ENCODE measurements at regions not wholly inside any gene's neighbourhood (a gene's known extent, or its start where the extent isn't known, plus 50 kb on each side); places are given as distances from the start of the nearest gene placed in this dataset.

DNA sequence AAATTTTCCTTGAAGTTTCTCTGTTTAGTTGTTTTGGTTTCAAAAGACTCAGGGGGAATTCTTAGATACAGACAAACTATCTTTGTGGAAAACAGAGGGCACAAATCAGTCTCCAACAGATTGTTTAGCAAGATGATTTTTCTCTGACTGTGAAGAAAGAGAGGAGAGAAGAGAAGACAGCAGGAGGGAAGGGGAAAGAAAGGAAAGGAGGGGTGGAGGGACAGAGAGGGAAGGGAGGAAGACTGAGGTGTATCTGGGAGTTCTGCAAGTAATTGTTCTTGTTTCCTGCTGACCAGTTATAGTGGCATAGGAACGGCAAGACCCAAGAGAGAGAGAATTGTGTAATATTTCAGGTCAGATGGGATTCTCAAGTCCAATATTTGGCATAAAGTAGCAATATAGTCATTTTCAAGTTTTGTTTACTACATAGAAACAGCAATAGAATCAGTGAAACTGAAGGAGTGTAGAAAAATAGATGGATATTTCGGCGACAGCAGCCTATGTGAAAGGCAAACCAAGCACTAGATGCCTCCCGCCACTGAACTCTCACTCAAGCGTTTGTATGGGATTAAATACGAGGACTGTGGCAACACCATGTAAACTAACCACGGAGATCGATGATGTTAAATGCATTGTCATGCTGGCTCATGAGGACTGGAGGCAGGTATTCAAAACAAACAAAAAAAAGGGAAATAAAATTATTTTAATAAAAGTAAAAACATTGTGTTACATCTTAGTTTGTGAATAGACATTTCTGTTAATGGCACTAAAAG is 342.5 kb downstream of the SLC16A7 start:
- H3K36me3 Mint-ChIP-seq, result no peaks in the 10 kb centered on the region
- no peaks in the 10 kb centered on the region for H3K4me1 Mint-ChIP-seq
- no peak for DNase-seq
- H3K9me3 Mint-ChIP-seq, result peaks cover 2 to 11% (median 4%) of the 10 kb centered on the region in 6 donors
- no peak overlapping the region for H3K4me3 Mint-ChIP-seq
- no peak overlapping the region for H3K27ac Mint-ChIP-seq
- H3K27me3 Mint-ChIP-seq (ENCODE audit: low read depth in 3 of 3), result peaks cover 0 to 3% (median 0%) of the 10 kb centered on the region in 3 donors

DNA sequence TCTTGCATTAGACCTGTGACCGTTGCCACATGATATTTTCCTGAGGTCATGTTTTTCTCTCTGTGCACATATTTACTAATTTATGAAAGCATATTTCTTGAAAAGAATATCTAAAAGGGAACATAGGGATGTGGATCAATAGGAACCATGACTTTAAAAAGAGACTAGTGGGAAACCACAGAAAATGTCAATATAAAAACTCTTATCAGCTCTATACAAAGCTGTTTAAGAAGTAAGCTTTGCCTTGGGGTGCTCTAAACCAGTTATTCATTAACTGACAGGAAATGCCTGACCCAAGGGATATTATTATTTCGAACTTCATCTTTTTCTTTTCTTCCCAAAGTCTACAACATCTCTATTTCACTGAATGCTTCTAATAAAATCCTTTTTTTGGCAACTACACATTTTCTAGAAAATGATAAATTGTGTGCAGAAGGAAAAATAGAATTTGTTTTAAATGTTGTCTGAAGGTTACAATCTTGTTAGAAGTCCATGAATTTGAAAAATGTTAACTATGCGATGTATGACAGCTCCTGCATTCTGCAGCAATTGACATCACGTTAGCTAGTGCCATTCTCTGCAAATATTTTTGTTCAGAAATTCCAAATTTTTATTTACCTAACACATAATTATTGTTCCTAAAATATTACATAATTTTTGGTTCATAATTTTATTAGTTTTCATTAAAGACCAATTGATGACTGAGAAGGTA is 345.0 kb downstream of the SLC16A7 start:
- no peak for DNase-seq
- Mint-ChIP-seq H3K4me3 (no peak overlapping the region), H3K4me1 (no peaks in the 10 kb centered on the region), H3K27ac (no peak overlapping the region), H3K36me3 (no peaks in the 10 kb centered on the region), H3K9me3 (peaks cover 2 to 13% (median 8%) of the 10 kb centered on the region in 6 donors), H3K27me3 (ENCODE audit: low read depth in 3 of 3) (peaks cover 0 to 3% (median 0%) of the 10 kb centered on the region in 3 donors)

DNA sequence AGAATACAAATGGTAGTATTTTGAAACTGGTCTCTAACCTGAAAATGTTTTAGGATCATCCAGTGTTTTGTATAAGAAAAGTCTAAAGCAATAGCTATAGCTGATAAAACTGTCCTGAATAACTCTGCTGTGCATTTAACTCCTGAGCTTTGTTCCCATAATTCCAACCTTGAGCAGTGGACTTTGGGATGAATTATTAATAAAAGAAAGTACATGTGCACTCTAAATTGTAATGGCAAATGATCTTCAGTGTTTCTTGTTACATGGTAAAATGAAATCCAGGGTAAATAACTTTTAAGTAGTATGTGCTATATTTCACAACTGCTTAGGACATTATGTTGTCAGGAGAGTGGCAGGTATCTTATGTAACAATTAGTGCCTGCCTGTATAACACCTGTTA is 345.6 kb downstream of the SLC16A7 start:
- DNase-seq, result no peak
- Mint-ChIP-seq H3K36me3 (no peaks in the 10 kb centered on the region), H3K27me3 (ENCODE audit: low read depth in 3 of 3) (peaks cover 0 to 3% (median 0%) of the 10 kb centered on the region in 3 donors), H3K9me3 (peaks cover 2 to 13% (median 8%) of the 10 kb centered on the region in 6 donors), H3K27ac (no peak overlapping the region), H3K4me1 (no peaks in the 10 kb centered on the region), H3K4me3 (no peak overlapping the region)

DNA sequence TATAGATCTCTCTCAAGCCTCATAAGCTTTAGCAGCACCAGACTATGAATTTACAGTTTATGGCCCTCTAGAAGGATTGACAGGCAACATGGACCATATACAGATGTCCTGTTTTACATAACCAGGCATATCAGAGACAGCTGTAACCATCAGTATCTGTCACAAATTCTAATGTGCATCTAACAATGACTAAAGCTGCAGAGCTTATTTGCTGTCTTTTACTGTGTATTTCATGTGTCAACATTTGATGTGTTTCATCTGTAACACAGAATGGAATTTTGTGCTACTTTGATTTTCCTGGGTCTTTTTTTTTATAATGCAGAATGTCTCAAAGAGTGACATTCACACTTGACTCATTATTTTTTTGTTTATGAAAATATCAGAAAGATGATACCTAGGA is 348.3 kb downstream of the SLC16A7 start:
- DNase-seq, result no peak
- Mint-ChIP-seq H3K4me1 (no peaks in the 10 kb centered on the region), H3K27ac (no peak overlapping the region), H3K4me3 (no peak overlapping the region), H3K27me3 (ENCODE audit: low read depth in 3 of 3) (peaks cover 0 to 4% (median 0%) of the 10 kb centered on the region in 3 donors), H3K36me3 (no peaks in the 10 kb centered on the region), H3K9me3 (peaks cover 4 to 20% (median 12%) of the 10 kb centered on the region in 6 donors)

DNA sequence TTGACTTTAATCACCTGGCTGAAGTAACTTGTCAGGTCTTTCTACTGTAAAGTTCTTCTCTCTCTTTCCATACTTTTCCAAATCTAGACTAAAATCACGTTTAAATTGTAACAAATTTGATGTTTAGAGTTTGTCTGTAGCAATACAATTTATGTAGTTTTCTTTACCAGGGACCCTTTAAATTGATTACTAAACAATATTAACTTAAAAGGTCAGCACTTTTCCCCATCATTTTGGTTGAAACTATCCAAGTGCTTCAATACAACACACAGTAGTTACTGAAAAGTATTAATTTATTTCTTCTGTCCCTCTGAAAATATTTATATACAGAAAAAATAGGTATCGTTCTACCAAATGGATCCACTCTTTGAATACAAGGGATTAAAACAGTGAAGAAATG is 350.8 kb downstream of the SLC16A7 start:
- Mint-ChIP-seq H3K9me3 (peaks cover 7 to 18% (median 13%) of the 10 kb centered on the region in 6 donors), H3K4me1 (no peaks in the 10 kb centered on the region), H3K27me3 (ENCODE audit: low read depth in 3 of 3) (peaks cover 0 to 2% (median 0%) of the 10 kb centered on the region in 3 donors), H3K27ac (no peak overlapping the region), H3K4me3 (no peak overlapping the region), H3K36me3 (no peaks in the 10 kb centered on the region)
- DNase-seq, result no peak

DNA sequence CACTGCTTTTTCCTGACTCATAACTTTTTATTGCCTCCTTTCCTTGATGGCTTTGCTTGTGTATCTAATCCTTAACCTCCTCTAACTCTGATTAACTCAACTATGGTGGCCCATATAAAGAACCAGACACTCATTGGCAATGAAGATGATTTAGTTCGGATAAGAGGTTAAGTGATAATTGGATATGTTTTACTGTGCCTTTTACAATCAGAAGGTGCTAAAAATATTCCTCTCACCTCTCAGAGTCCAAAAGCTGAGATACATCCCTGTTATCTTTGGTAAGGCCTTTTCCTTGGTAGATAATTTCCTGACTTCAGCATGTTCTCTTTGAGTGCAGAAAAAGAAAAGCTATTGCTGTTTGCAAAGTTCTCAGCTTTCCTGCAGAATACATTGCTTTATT is 367.7 kb downstream of the SLC16A7 start:
- Mint-ChIP-seq H3K27me3 (ENCODE audit: low read depth in 3 of 3) (peaks cover 0 to 3% (median 0%) of the 10 kb centered on the region in 3 donors), H3K9me3 (peaks cover 4 to 28% (median 21%) of the 10 kb centered on the region in 6 donors), H3K36me3 (no peaks in the 10 kb centered on the region), H3K4me1 (no peaks in the 10 kb centered on the region), H3K27ac (no peak overlapping the region), H3K4me3 (no peak overlapping the region)
- DNase-seq, result no peak

DNA sequence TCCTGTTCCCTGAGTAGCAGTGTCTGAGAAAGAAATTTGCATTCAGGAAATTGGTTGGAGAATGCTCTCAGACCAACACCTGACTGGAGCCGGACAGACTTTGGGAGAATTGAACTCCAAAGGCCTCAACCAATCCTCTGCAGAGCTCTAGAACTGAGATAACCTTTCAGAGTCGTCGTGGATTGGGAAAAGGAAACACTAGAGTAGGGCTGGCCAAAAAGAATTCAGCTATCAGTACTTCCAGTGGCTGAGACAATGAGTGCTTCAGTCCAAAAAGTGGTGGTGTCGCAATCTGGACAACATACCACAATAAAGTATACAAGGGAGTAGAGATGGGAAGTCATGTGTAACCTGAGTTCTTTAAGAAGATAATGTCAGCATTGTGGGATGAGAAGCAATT is 377.1 kb downstream of the SLC16A7 start:
- DNase-seq, result no peak
- Mint-ChIP-seq H3K27ac (no peak overlapping the region), H3K27me3 (ENCODE audit: low read depth in 3 of 3) (peaks cover 0 to 2% (median 0%) of the 10 kb centered on the region in 3 donors), H3K36me3 (no peaks in the 10 kb centered on the region), H3K4me3 (no peak overlapping the region), H3K9me3 (peaks cover 4 to 30% (median 5%) of the 10 kb centered on the region in 6 donors), H3K4me1 (no peaks in the 10 kb centered on the region)

DNA sequence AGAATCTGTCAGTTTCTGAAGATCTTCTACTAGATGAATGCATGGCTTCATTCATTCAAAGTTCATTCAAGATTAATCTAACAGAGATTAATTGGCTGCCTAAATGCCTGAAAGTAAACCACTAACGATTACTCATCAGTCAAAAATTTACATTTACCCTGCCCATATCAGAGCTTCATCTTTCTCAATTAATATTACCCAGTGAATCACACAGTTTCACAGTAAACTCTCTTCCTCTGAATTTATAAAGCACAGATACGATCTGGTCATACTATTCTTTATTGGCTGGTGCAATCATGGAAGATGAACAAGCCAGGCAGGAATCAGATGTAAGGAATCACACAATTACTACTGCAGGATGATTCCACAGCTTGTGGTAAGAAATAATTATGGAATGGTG is 377.7 kb downstream of the SLC16A7 start:
- Mint-ChIP-seq H3K36me3 (no peaks in the 10 kb centered on the region), H3K27me3 (ENCODE audit: low read depth in 3 of 3) (peaks cover 0 to 2% (median 0%) of the 10 kb centered on the region in 3 donors), H3K4me1 (no peaks in the 10 kb centered on the region), H3K9me3 (peaks cover 0 to 29% (median 1%) of the 10 kb centered on the region in 6 donors), H3K4me3 (no peak overlapping the region), H3K27ac (no peak overlapping the region)
- no peak for DNase-seq

DNA sequence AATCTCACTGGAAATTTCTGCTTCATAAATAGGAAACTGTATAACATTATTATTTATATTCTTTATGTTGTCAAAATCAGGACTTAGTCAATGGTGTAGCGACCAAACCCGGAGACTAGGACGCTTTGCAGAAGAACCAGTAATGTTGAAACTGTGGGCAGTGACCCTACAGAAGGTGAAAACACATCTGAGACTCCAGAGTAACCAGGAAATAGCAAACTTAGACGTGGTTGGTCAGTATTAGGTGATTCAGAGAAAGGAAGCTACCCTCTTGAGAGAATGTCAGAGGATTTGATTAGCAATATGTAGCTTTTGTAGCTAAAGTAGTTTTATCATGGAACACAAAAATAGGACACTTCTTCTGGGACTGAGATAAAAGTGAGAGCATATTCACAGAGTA is 381.9 kb downstream of the SLC16A7 start:
- Mint-ChIP-seq H3K36me3 (no peaks in the 10 kb centered on the region), H3K4me3 (no peak overlapping the region), H3K4me1 (no peaks in the 10 kb centered on the region), H3K27ac (no peak overlapping the region), H3K9me3 (peaks cover 0 to 25% (median 1%) of the 10 kb centered on the region in 6 donors), H3K27me3 (ENCODE audit: low read depth in 3 of 3) (peaks cover 0 to 2% (median 0%) of the 10 kb centered on the region in 3 donors)
- DNase-seq, result no peak

DNA sequence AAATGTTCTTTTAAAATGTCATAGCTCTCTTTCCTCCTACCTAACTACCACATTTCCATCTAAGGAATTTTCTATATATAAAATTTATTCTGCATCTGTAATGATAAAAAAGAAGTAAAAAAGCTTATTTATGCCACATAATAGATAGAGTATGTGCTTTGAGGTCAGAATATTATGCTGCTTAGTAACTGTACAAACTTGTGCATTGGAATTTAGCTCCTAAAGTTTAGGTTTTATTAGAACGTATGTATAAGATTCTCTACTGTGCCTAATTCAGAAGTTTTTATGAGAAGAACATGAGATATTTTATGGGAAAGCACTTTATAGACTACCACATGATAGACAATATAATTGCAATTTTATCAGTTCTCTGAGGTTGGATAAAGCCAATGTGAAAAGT is 384.6 kb downstream of the SLC16A7 start:
- Mint-ChIP-seq H3K36me3 (no peaks in the 10 kb centered on the region), H3K27ac (no peak overlapping the region), H3K9me3 (peaks cover 2 to 37% (median 10%) of the 10 kb centered on the region in 6 donors), H3K27me3 (ENCODE audit: low read depth in 3 of 3) (peaks cover 0 to 2% (median 0%) of the 10 kb centered on the region in 3 donors), H3K4me3 (no peak overlapping the region), H3K4me1 (no peaks in the 10 kb centered on the region)
- no peak for DNase-seq

DNA sequence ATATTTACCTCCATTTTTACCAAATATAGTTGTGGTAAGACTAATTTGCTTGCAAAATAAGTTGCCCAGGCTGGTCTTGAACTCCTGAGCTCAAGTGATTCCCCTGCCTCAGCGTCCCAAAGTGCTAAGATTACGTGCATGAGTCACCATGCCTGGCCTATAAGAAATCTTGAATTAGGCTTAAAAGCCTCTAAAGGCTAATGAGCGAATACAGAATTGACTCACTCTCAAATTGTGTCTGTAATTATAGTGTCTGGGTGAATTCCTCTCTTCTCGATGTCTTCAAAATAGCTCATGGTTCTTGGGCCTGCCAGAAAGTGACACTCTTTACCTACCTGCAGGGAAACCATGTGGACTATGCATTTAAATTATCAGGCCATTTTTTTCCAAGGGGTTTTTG is 403.5 kb downstream of the SLC16A7 start:
- H3K4me3 Mint-ChIP-seq, result no peak overlapping the region
- peaks cover 5 to 47% (median 12%) of the 10 kb centered on the region in 6 donors for H3K9me3 Mint-ChIP-seq
- no peaks in the 10 kb centered on the region for H3K27me3 Mint-ChIP-seq (ENCODE audit: low read depth in 3 of 3)
- no peaks in the 10 kb centered on the region for H3K4me1 Mint-ChIP-seq
- no peaks in the 10 kb centered on the region for H3K36me3 Mint-ChIP-seq
- no peak overlapping the region for H3K27ac Mint-ChIP-seq
- no peak for DNase-seq

DNA sequence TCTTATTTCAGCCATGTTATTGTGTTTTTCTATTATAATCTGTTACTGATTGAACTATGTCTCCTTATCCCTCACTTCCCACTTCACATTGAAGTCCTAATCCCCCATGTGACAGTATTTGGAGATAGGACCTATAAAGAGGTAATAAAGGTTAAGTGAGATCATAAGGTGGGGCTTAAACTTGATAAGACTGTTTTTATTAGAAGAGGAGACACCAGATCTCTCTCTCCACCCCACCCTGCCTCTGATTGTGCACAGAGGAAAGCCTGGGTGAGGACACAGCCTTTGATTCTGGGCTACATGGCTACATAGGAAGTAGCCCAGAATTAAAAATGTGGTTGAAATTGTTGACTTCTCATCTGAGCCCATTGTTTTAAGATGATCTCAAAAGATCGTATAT is 414.7 kb downstream of the SLC16A7 start:
- H3K4me3 Mint-ChIP-seq, result no peak overlapping the region
- no peaks in the 10 kb centered on the region for H3K4me1 Mint-ChIP-seq
- H3K9me3 Mint-ChIP-seq, result peaks cover 4 to 35% (median 12%) of the 10 kb centered on the region in 6 donors
- H3K27me3 Mint-ChIP-seq (ENCODE audit: low read depth in 3 of 3), result no peaks in the 10 kb centered on the region
- no peak overlapping the region for H3K27ac Mint-ChIP-seq
- H3K36me3 Mint-ChIP-seq, result no peaks in the 10 kb centered on the region
- DNase-seq, result no peak

DNA sequence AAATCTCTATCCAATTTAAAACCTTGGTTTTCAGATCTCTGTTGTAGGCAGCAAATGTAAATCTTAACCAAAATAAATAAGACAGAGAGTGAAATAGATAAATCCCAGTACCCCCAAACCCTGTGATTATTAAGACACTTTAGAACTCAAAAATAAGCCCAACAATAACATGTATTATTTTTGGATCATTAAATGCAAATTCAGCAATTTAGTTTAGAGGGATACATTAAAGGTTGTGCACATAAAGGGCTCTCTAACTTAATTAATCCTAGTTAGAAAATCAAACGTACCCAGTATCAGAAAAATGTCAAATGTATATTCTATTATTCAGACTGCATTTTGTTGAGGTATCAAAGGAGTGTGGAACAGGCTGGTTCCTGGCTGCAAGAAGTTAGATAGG is 416.8 kb downstream of the SLC16A7 start:
- Mint-ChIP-seq H3K9me3 (peaks cover 6 to 37% (median 12%) of the 10 kb centered on the region in 6 donors), H3K27ac (no peak overlapping the region), H3K4me1 (no peaks in the 10 kb centered on the region), H3K4me3 (no peak overlapping the region), H3K27me3 (ENCODE audit: low read depth in 3 of 3) (no peaks in the 10 kb centered on the region), H3K36me3 (no peaks in the 10 kb centered on the region)
- DNase-seq, result no peak

DNA sequence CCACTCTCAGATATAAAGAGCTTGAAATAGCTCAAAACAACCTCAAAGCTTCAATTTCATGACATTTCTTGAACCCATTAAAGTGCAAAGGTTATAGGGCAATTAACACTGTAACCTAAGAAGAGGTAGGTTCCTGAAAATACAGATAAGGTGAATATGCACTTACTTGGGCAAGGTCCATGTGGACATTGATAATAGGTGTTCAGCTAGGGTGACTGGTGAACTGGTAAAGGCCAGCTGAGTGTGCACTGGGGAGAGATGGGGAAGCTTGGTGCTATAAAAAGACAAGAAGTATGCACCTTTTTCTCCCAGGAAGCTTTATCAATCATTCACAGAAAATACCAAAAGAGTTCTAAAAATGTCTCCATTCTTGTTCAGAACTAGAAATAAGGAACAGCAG is 418.6 kb downstream of the SLC16A7 start:
- Mint-ChIP-seq H3K9me3 (peaks cover 11 to 43% (median 12%) of the 10 kb centered on the region in 6 donors), H3K4me1 (no peaks in the 10 kb centered on the region), H3K36me3 (no peaks in the 10 kb centered on the region), H3K27ac (no peak overlapping the region), H3K27me3 (ENCODE audit: low read depth in 3 of 3) (peaks cover 0 to 2% (median 0%) of the 10 kb centered on the region in 3 donors), H3K4me3 (no peak overlapping the region)
- no peak for DNase-seq

Data from immature natural killer cell (primary cell).